ENCODE measurements at regions not wholly inside any gene's neighbourhood (a gene's known extent, or its start where the extent isn't known, plus 50 kb on each side); places are given as distances from the start of the nearest gene placed in this dataset.
"Not testable (repeated sequence)": the region's sequence is repeated elsewhere in the genome, so short reads cannot be mapped to it uniquely, and the experiment has no call there.

DNA sequence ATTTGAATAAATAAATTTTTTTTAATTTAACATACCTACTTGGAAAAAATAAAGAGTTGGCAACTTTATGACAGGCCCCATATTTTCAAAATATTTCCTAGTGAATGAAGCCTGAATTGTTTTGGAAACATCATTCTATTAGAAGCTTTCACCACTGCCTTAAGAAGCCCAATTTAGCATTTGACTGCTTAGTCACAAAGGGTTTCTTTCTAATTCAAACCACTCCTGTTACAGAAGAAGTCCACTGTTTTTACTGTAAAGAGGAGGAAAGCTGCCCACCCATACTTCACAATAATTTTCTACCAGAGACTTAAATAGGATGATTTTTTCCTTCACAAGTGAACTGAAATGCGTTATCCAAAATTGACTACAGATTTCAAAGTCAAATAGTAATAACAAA lies 534.6 kb upstream of the PTBP2 start:
- DNase-seq (ENCODE audit: low spot score), result no peak

GRCh38 chr1:96191165-96191564 lies 530.4 kb upstream of the PTBP2 start:
- DNase-seq (ENCODE audit: low spot score), result no peak

GRCh38 chr1:96206451-96206850 lies 515.1 kb upstream of the PTBP2 start:
- no peak for DNase-seq (ENCODE audit: low spot score)

GRCh38 chr1:96207936-96208335 lies 513.6 kb upstream of the PTBP2 start:
- no peak for DNase-seq (ENCODE audit: low spot score)

DNA sequence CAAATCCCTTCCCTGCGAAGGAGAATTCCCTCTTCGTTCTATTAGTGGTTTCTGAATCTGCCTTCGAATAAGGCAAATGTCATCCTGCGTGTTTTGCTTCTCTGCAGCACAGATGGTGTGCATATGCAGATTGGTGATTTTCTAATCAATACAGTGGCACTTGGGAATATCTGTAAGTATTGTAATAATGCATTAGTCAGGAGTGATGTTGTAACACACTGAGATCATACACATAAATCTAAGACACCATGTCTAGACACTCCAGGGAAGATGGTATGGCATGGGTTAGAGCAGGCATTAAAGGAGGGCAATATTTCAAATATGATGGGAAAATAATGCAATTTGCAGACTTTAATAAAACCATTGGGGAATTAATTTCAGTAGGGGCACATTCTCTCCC lies 513.2 kb upstream of the PTBP2 start:
- DNase-seq (ENCODE audit: low spot score), result no peak

GRCh38 chr1:96210054-96210453 lies 511.5 kb upstream of the PTBP2 start:
- DNase-seq (ENCODE audit: low spot score), result no peak

DNA sequence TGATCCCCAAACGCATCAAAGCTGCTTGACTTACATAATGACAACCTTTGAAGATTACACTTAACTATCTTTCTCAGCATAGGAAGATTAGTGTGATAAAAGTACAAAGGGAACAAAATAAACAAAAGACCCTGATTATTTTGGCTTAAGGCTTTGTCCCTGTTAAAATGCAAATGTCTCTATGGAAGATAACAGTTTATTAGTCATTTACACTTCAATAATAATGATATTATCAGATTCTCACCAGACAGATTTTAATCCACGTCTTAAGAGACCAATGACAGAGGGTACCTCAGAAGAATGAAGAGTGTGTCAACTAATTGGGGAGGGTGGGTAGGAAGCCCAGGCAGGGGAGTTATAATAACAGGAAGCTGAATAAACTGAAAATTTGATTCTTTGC lies 510.4 kb upstream of the PTBP2 start:
- no peak for DNase-seq (ENCODE audit: low spot score)

DNA sequence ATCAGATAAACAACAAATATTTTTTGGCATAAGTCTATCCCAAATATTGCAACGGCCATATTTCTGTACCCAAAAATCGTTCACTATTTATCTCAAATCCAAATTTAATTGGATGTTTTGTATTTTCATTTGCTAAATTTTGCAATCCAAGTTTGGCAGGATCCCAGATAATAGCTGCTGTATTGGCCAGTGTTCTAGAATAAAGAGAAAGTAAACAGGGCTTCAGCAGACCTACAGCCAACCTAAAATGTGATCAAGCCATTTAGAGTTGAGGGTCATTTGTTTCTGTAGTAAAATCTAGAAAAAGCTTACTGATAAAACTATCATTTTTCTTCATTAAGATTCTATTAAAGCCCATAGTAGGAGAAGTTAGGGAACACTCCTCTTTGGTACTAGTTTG lies 506.6 kb upstream of the PTBP2 start:
- no peak for DNase-seq (ENCODE audit: low spot score)

- DNase-seq (ENCODE audit: low spot score), result no peak
These were observed 500.9 kb upstream of the PTBP2 start for GRCh38 chr1:96220651-96221050.

GRCh38 chr1:96222701-96223100 lies 498.9 kb upstream of the PTBP2 start:
- DNase-seq (ENCODE audit: low spot score), result no peak

DNA sequence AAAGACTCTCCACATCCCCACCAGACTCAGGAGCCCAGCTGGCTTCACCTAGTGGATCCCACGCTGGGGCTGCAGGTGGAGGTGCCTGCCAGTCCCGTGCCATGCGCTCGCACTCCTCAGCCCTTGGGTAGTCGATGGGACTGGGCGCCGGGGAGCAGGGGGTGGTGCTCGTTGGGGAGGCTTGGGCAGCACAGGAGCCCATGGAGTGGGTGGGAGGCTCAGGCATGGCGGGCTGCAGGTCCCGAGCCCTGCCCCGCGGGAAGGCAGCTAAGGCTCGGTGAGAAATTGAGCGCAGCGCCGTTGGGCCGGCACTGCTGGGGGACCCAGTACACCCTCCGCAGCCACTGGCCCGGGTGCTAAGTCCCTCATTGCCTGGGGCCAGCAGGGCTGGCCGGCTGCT lies 497.4 kb upstream of the PTBP2 start:
- not testable (repeated sequence) for DNase-seq (ENCODE audit: low spot score)

GRCh38 chr1:96233422-96233821 lies 488.2 kb upstream of the PTBP2 start:
- DNase-seq (ENCODE audit: low spot score), result no peak

DNA sequence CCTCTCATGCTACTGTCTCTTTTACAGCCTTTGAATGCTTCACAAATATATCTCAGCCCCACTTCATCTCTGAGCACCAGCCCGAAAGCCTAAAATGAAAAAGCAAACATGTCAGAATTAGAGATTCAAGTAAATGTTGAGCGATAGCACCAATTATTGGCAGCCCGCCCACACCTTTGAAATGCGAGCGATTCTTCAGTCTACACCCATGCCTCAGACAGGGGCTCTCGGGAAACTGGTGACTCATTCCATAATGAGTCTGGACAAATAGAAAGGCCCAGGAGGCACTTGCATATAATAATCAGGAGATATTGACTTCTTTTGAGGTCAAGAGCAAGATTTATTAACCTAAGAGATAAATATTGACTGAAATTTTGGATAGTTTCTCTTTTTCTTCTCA lies 487.3 kb upstream of the PTBP2 start:
- no peak for DNase-seq (ENCODE audit: low spot score)

DNA sequence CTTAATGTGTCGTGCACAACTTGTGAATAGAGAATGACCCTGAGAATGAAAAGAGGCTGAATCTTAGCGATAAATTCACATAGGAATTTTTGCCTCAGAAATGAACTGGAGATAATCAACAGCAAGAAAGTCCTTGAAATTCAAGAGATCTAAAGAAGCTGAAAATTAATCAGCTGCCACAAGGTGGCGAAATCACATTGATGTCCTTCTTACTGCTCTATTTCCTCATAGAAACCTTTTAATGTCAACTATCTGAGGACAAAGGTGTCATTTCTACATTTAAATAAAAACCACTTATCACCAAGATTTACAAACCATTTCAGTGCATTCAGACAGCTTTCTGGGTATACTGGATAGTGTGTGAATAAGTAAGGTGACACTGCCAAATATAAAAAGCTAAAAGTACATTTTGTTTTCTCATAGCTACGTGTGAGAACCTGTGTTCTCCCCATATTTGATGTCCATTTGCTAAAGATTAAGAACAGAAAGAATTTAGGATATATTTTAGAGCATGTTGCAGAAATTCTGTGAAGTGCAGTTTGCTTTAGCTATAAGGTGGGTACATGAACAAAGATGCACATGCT lies 485.3 kb upstream of the PTBP2 start:
- no peak for DNase-seq (ENCODE audit: low spot score)

- no peak for DNase-seq (ENCODE audit: low spot score)
These were observed 483.2 kb upstream of the PTBP2 start for GRCh38 chr1:96238426-96238825.

DNA sequence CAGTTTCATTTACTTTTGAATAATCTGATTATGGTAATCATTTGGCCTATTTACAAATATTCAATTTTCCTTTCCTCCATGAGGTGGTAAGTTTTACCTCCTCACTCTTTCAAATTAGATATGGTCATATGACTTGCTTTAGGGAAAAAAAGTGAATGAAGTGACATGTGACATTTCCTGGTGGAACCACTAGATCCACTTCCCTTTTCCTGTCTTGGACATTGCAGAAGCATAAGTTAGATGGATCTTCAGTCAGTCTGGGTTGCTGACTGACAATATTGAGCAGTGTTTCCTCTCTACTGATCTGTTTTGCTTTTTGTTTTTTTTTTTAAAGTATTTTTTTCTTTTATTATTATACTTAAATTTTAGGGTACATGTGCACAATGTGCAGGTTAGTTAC lies 481.1 kb upstream of the PTBP2 start:
- no peak for DNase-seq (ENCODE audit: low spot score)

- no peak for DNase-seq (ENCODE audit: low spot score)
These were observed 468.1 kb upstream of the PTBP2 start for GRCh38 chr1:96253246-96254035.

DNA sequence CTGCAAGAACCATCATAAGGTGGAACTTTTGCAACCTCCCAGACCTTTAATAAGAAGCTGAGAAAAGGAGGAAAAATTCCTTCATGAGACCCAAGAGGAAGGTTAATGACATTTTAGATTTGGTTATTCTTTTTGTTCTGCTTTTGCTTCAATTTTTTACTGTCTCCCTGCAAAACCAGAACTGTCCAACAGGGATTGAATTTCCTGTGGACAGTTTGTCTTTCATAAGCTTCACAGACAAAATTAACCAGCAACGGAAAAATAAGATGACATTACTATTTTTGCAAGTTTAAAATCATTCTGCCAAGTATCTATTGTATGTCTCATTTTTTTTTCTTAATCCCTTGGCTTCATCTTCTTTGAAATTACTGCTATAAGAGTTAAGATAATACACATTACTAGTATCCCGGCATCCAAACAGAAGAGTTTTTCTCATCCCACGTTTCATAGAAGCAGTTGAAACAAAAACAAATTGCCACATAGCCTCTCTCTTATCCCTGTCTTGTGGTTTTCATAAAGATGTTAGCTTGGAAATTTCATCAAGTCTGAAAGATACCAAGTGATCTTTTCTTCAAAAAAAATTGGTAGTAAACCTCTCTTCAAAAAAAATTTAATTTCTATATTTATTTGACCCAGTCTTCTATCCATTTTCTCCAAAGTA lies 465.3 kb upstream of the PTBP2 start:
- DNase-seq (ENCODE audit: low spot score), result no peak

- DNase-seq (ENCODE audit: low spot score), result peak; percentile 81
These were observed 462.2 kb upstream of the PTBP2 start for GRCh38 chr1:96259399-96259798.

GRCh38 chr1:96281491-96281890 lies 440.1 kb upstream of the PTBP2 start:
- DNase-seq (ENCODE audit: low spot score), result no peak

- DNase-seq (ENCODE audit: low spot score), result no peak
These were observed 431.6 kb upstream of the PTBP2 start for GRCh38 chr1:96290033-96290432.

DNA sequence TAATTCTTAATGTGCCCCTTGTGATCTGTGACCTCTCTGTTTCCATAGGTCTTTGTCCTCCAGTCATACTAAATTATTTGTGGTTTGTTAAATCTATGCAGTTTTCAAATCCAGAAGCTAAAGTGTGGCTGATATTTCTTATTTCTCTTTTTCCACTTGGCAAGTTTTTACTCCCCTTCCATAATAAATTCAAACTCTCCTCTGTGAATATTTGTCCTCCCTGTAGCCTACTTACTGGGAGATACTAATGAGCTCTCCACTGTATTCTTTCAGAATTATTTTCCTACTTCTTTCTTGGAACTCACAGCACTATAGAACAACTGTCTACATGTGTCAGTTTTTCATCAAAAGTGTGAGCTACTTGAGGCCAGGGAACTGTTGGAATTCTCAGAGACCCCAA lies 430.8 kb upstream of the PTBP2 start:
- DNase-seq (ENCODE audit: low spot score), result no peak

DNA sequence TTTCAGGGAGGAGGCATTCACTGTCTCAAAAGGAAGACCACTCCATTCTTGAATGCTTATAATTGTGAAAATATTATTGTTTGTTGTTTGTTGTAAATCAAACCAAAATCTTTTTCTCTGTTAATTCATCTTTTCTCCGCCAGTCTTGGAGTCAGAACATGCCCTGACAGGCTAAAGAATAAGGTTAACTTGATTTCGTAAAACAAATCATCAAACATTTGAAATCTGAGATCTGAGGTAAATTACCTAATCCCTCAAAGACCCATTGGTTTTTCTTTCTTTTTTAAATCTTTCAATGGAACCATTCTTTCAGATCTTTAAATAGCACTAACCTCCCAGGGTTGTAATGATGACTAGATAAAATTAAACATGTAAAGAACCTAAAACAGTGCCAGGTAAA lies 430.1 kb upstream of the PTBP2 start:
- DNase-seq (ENCODE audit: low spot score), result no peak

DNA sequence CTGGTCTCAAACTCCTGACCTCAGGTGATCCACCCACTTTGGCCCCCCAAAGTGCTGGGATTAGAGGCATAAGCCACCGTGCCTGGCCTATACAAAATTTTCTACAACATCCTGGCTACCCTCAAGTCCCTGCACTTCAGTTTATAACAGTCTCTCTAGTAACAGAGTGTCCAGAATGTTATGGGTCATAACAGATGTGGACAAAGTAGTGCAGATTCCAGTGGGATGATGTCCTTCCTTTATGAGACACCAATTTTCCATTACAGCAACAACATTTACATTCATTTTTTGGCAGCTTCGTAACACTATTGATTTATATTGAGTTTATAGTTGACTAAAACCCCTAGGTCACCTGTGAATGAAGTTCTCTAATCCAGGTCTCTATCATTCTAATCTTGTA lies 429.4 kb upstream of the PTBP2 start:
- DNase-seq (ENCODE audit: low spot score), result no peak

All from D341Med (cell line).